Keratinocyte (primary cell): ENCODE measurements at regions not wholly inside any gene's neighbourhood (a gene's known extent, or its start where the extent isn't known, plus 50 kb on each side); places are given as distances from the start of the nearest gene placed in this dataset.
"Not testable (repeated sequence)": the region's sequence is repeated elsewhere in the genome, so short reads cannot be mapped to it uniquely, and the experiment has no call there.

ENCODE experiments used
- DNase-seq: peaks from one replicate; pipeline ENCODE4 v3.0.0-alpha.2; 2011; ENCODE audit warnings: low read depth, missing footprints, low spot score
- FAIRE-seq: peaks from 2 replicates; lab custom pipeline; 2011; peaks lifted over from hg19 to GRCh38; lab: Jason Lieb, UNC
- H2AFZ ChIP-seq: 2 replicates; pipeline ENCODE4 v1.6.0; 2012; ENCODE audit warnings: low read length, control low read depth, inconsistent platforms; ENCODE audit not compliant: control insufficient read depth
- H3K27ac ChIP-seq: 2 replicates; pipeline ENCODE4 v1.5.1; 2011; ENCODE audit warnings: low read length; ENCODE audit not compliant: control insufficient read depth, insufficient read depth
- H3K27me3 ChIP-seq: 3 replicates; pipeline ENCODE4 v1.6.0; 2011; ENCODE audit warnings: low read length; ENCODE audit not compliant: control insufficient read depth, insufficient read depth; ENCODE audit errors: extremely low read depth
- H3K36me3 ChIP-seq, 2 experiments: 2 replicates in 1 of 2; 3 replicates in 1 of 2; pipeline ENCODE4 v1.5.1; 2011; ENCODE audit warnings: low read length in 2 of 2, mild to moderate bottlenecking in 1 of 2; ENCODE audit not compliant: control insufficient read depth in 2 of 2, insufficient read depth in 2 of 2; ENCODE audit errors: extremely low read depth in 1 of 2
- H3K4me1 ChIP-seq: 3 replicates; pipeline ENCODE4 v1.5.1; 2011; ENCODE audit warnings: low read length; ENCODE audit not compliant: control insufficient read depth, insufficient read depth; ENCODE audit errors: extremely low read depth
- H3K4me2 ChIP-seq: 3 replicates; pipeline ENCODE4 v1.6.0; 2011; ENCODE audit warnings: low read depth, low read length; ENCODE audit not compliant: control insufficient read depth, insufficient read depth; ENCODE audit errors: extremely low read depth
- H3K4me3 ChIP-seq, 3 experiments: fragments of 200-600 bp in 1 of 3; sonication (generic) in 1 of 3; 2 replicates in 2 of 3; 3 replicates in 1 of 3; pipeline ENCODE4 v1.5.1; 2011 to 2016; ENCODE audit warnings: low read length in 3 of 3, mild to moderate bottlenecking in 3 of 3, control low read depth in 2 of 3, inconsistent platforms in 1 of 3, low read depth in 1 of 3, mixed read lengths in 1 of 3, mixed run types in 1 of 3, moderate library complexity in 1 of 3; ENCODE audit not compliant: control insufficient read depth in 2 of 3, insufficient read depth in 2 of 3; ENCODE audit errors: extremely low read depth in 1 of 3
- H3K79me2 ChIP-seq: 2 replicates; pipeline ENCODE4 v1.6.0; 2012; ENCODE audit warnings: low read length; ENCODE audit not compliant: control insufficient read depth, insufficient read depth
- H3K9ac ChIP-seq: 3 replicates; pipeline ENCODE4 v1.6.0; 2011; ENCODE audit warnings: low read length; ENCODE audit not compliant: control insufficient read depth, insufficient read depth; ENCODE audit errors: extremely low read depth
- H3K9me1 ChIP-seq: 3 replicates; pipeline ENCODE4 v1.6.0; 2011; ENCODE audit warnings: low read length; ENCODE audit not compliant: control insufficient read depth, insufficient read depth; ENCODE audit errors: extremely low read depth
- H3K9me3 ChIP-seq: 2 replicates; pipeline ENCODE4 v1.5.1; 2012; ENCODE audit warnings: low read depth, low read length; ENCODE audit not compliant: control insufficient read depth
- H4K20me1 ChIP-seq: 3 replicates; pipeline ENCODE4 v1.6.0; 2011; ENCODE audit warnings: low read length; ENCODE audit not compliant: control insufficient read depth, insufficient read depth; ENCODE audit errors: extremely low read depth
- EZH2 ChIP-seq: IDR thresholded peaks from one replicate; pipeline ENCODE4 v1.6.1; 2012; ENCODE audit warnings: inconsistent platforms, mild to moderate bottlenecking, low read length, moderate library complexity
- dilution Hi-C: fragments of 300-500 bp; cut with MboI; formaldehyde crosslinking; loops from one replicate; pipeline ENCODE4 v1.7.0; 2020; ENCODE audit warnings: low sequenced_read_pairs; ENCODE audit not compliant: extremely low pct_ligation_motif_present
- TF ChIP-seq, protein P1 (sequence below), 3 experiments: IDR thresholded peaks in 1 of 3; conservative IDR thresholded peaks in 1 of 3; optimal IDR thresholded peaks in 1 of 3; 2 replicates in 2 of 3; 3 replicates in 1 of 3; pipeline versions ENCODE3 to v1.5.1; 2011; ENCODE audit warnings: low read length in 3 of 3, mild to moderate bottlenecking in 3 of 3, moderate library complexity in 2 of 3, control low read depth in 1 of 3, inconsistent platforms in 1 of 3; ENCODE audit not compliant: insufficient read depth in 2 of 3; ENCODE audit errors: extremely low read depth in 1 of 3

DNA sequence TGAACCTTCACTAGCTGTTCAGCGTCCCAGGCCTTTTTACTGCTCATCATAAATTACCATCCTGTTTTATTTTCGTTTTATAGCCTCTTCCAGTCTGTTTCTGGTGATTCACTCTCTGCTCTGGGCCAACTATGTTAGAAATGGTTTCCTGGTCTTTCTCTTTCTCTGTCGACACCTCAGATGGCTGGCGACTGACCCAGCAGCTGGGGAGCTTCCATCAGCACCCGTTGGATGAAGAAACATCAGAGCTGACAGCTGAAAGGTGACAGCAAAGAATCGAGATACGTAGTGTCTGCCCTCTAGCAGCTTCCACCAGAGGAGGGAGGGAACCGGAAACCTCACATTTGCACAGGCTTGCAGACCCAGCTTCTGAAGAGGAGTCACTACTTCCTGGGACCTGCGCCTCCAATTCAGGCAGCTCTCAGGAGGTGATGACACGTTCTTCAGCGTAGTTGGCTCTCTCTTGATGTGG is 82.9 kb upstream of the MLN start:
- DNase-seq (no peak), FAIRE-seq (peak; percentile 79)
- H3K4me2 ChIP-seq, result peak overlapping the region; percentile 53
- dilution Hi-C loops, result no loop called here
- H3K36me3 ChIP-seq, result no peaks in the 10 kb centered on the region
- H3K79me2 ChIP-seq, result no peaks in the 10 kb centered on the region
- TF ChIP-seq, protein P1, sequence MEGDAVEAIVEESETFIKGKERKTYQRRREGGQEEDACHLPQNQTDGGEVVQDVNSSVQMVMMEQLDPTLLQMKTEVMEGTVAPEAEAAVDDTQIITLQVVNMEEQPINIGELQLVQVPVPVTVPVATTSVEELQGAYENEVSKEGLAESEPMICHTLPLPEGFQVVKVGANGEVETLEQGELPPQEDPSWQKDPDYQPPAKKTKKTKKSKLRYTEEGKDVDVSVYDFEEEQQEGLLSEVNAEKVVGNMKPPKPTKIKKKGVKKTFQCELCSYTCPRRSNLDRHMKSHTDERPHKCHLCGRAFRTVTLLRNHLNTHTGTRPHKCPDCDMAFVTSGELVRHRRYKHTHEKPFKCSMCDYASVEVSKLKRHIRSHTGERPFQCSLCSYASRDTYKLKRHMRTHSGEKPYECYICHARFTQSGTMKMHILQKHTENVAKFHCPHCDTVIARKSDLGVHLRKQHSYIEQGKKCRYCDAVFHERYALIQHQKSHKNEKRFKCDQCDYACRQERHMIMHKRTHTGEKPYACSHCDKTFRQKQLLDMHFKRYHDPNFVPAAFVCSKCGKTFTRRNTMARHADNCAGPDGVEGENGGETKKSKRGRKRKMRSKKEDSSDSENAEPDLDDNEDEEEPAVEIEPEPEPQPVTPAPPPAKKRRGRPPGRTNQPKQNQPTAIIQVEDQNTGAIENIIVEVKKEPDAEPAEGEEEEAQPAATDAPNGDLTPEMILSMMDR (optimal IDR thresholded peaks at IDR 0.05 in 1 of 3, IDR thresholded peaks at IDR 0.05 in 1 of 3, conservative IDR thresholded peaks at IDR 0.05 in 1 of 3; ENCODE audit: extremely low read depth in 1 of 3, insufficient read depth in 2 of 3, low read length in 3 of 3), result no peak
- no peak for TF ChIP-seq EZH2
- no peak overlapping the region for H3K27ac ChIP-seq
- no peak overlapping the region for H3K4me3 ChIP-seq
- H3K9me3 ChIP-seq, result no peaks in the 10 kb centered on the region
- peak overlapping the region; percentile 87 for H2AFZ ChIP-seq
- H3K9ac ChIP-seq, result no peak overlapping the region
- H3K4me1 ChIP-seq, result peaks cover 29% of the 10 kb centered on the region
- no peaks in the 10 kb centered on the region for H3K27me3 ChIP-seq
- no peaks in the 10 kb centered on the region for H3K9me1 ChIP-seq
- H4K20me1 ChIP-seq, result no peaks in the 10 kb centered on the region

DNA sequence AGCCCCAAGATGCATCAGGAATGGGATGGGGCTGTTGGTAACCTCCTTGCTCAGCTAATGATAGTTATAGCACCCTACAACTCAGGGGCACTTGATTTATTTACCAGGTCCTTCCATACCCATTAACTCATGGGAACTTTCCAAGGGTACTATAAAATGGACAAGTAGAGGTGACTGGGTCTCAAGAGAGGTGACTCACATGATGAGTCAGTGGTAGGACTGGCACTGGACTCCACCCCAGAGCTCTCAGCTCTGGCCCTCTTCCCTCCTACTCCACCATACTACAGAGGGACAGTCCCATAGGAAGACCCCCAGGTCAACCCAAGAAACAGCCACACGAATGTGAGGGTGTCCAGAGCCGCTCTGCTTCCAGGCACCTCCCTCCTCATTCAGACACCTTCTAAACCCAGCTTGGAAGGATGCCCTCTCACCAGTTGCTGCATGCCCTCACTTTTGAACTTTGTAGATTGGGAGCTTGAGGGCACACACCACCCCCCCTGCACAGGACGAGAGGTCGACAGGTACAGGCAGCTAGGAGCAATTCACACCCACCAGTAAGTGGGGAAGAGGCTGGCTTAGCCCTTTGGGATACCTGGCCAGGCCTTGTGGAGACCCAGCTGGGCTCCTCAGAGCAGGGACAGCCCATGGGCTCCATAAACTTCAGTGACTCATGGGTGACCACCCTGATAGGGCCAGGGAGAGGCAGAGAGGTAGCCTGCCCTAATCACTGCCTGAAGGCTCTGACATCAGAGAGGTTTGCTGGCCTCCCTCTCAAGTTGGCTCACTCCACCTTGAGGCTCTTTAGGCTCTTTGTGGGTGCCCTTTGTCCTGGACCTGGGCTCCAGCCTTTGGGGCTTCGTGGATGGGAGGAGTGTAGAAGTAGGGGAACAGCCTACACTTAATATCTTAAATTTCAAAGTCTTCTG is 81.6 kb upstream of the MLN start:
- H3K9me3 ChIP-seq, result no peaks in the 10 kb centered on the region
- H3K4me1 ChIP-seq, result peaks cover 29% of the 10 kb centered on the region
- H3K4me2 ChIP-seq, result no peak overlapping the region
- H3K9ac ChIP-seq, result no peak overlapping the region
- no peaks in the 10 kb centered on the region for H3K79me2 ChIP-seq
- no peak for FAIRE-seq
- no peak overlapping the region for H3K4me3 ChIP-seq
- H3K27me3 ChIP-seq, result no peaks in the 10 kb centered on the region
- no peaks in the 10 kb centered on the region for H3K9me1 ChIP-seq
- dilution Hi-C loops, result no loop called here
- no peak overlapping the region for H3K27ac ChIP-seq
- H3K36me3 ChIP-seq, result no peaks in the 10 kb centered on the region
- TF ChIP-seq, protein P1 (optimal IDR thresholded peaks at IDR 0.05 in 1 of 3, IDR thresholded peaks at IDR 0.05 in 1 of 3, conservative IDR thresholded peaks at IDR 0.05 in 1 of 3; ENCODE audit: extremely low read depth in 1 of 3, insufficient read depth in 2 of 3, low read length in 3 of 3), result no peak
- TF ChIP-seq EZH2, result no peak
- no peaks in the 10 kb centered on the region for H4K20me1 ChIP-seq
- no peak for DNase-seq
- no peak overlapping the region for H2AFZ ChIP-seq

DNA sequence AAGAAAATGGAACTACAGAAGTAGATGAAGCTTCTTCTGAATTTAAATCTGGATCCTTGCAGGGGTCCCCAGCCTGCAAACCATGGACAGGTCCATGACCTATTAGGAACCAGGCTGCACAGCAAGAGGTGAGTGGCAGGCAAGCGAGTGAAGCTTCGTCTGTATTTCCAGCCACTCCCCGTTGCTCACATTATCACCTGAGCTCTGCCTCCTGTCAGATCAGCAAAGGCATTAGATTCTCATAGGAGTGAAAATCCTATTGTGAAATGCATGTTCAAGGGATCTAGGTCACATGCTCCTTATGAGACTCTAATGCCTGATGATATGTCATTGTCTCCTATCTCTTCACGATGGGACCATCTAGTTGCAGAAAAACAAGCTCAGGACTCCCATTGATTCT is 79.8 kb upstream of the MLN start:
- H3K79me2 ChIP-seq, H2AFZ ChIP-seq, H3K9ac ChIP-seq, H3K36me3 ChIP-seq, DNase-seq, H3K9me1 ChIP-seq, H3K9me3 ChIP-seq, dilution Hi-C loops, H3K27ac ChIP-seq, H3K4me3 ChIP-seq, H3K27me3 ChIP-seq, FAIRE-seq, H4K20me1 ChIP-seq, H3K4me2 ChIP-seq: not testable (repeated sequence)
- H3K4me1 ChIP-seq, result peaks cover 29% of the 10 kb centered on the region
